ENCODE measurements at regions not wholly inside any gene's neighbourhood (a gene's known extent, or its start where the extent isn't known, plus 50 kb on each side); places are given as distances from the start of the nearest gene placed in this dataset.

- no peak for TF ChIP-seq CTCF (IDR thresholded peaks at IDR 0.05)
- no peak for TF ChIP-seq POLR2A (IDR thresholded peaks at IDR 0.05)
- no peak for TF ChIP-seq EP300 (IDR thresholded peaks at IDR 0.05)
Observed at GRCh38 chr11:116185551-116185950, 587.2 kb downstream of the BUD13 start.
